SK-N-SH (cell line): ENCODE measurements at regions not wholly inside any gene's neighbourhood (a gene's known extent, or its start where the extent isn't known, plus 50 kb on each side); places are given as distances from the start of the nearest gene placed in this dataset.

Experiments
- CTCF ChIA-PET: fragments of 300-600, 350-600 bp; formaldehyde crosslinking; extraction: SDS; loops from one replicate; lab custom pipeline; 2021; lab: Yijun Ruan, JAX
- POLR2A ChIA-PET: fragments of 350-600 bp; sonication (Branson Sonifier 250); formaldehyde crosslinking; extraction: SDS; loops from one replicate; lab custom pipeline; 2020; ENCODE audit warnings: antibody characterized with exemption, inconsistent platforms; lab: Yijun Ruan, JAX
- DNase-seq: peaks from one replicate; pipeline ENCODE4 v3.0.0; 2012
- H2AFZ ChIP-seq: fragments of 200-600 bp; sonication (generic); 2 replicates; pipeline ENCODE4 v1.8.1; 2016; ENCODE audit warnings: antibody characterized with exemption, mild to moderate bottlenecking, low read depth
- H3F3A ChIP-seq: fragments of 200-600 bp; sonication (generic); replicated peaks from 2 replicates; pipeline ENCODE3; 2016; ENCODE audit warnings: antibody characterized with exemption, mild to moderate bottlenecking; ENCODE audit not compliant: insufficient read depth
- H3K27ac ChIP-seq, 2 experiments: fragments of 200-500 bp in 1 of 2; fragments of 200-600 bp in 1 of 2; sonication (Bioruptor generic) in 1 of 2; sonication (generic), shearing (Covaris generic) in 1 of 2; 2 replicates each; pipeline versions ENCODE4 v1.5.1 to v1.6.1; 2014 to 2016; ENCODE audit warnings: low read depth in 2 of 2, inconsistent platforms in 1 of 2, low read length in 1 of 2, mild to moderate bottlenecking in 1 of 2, mixed read lengths in 1 of 2
- H3K27me3 ChIP-seq: fragments of 200-600 bp; sonication (generic), shearing (Covaris generic); 2 replicates; pipeline ENCODE4 v1.6.1; 2016; ENCODE audit warnings: mixed run types; ENCODE audit not compliant: insufficient read depth
- H3K36me3 ChIP-seq, 2 experiments: fragments of 200-500 bp in 1 of 2; fragments of 200-600 bp in 1 of 2; sonication (Bioruptor generic) in 1 of 2; sonication (generic) in 1 of 2; replicated peaks in 1 of 2; 2 replicates each; pipeline versions ENCODE3 to v1.5.1; 2014 to 2016; ENCODE audit warnings: low read length in 1 of 2, mild to moderate bottlenecking in 1 of 2; ENCODE audit not compliant: insufficient read depth in 2 of 2, control insufficient read depth in 1 of 2
- H3K4me1 ChIP-seq, 2 experiments: fragments of 200-500 bp in 1 of 2; fragments of 200-600 bp in 1 of 2; sonication (Bioruptor generic) in 1 of 2; sonication (generic), shearing (Covaris generic) in 1 of 2; 2 replicates each; pipeline versions ENCODE4 v1.5.1 to v1.6.1; 2014 to 2016; ENCODE audit warnings: low read depth in 1 of 2, low read length in 1 of 2, mixed run types in 1 of 2; ENCODE audit not compliant: insufficient read depth in 2 of 2, control insufficient read depth in 1 of 2
- H3K4me2 ChIP-seq: fragments of 200-600 bp; sonication (generic), shearing (Covaris generic); 2 replicates; pipeline ENCODE4 v1.6.1; 2017; ENCODE audit warnings: mixed run types
- H3K4me3 ChIP-seq, 2 experiments: fragments of 200-500 bp in 1 of 2; fragments of 200-600 bp in 1 of 2; sonication (Bioruptor generic) in 1 of 2; sonication (generic), shearing (Covaris generic) in 1 of 2; 2 replicates each; pipeline versions ENCODE4 v1.5.1 to v1.8.1; 2014 to 2016; ENCODE audit warnings: low read depth in 2 of 2, inconsistent platforms in 1 of 2, low read length in 1 of 2, mild to moderate bottlenecking in 1 of 2, mixed read lengths in 1 of 2, moderate library complexity in 1 of 2
- H3K79me2 ChIP-seq: fragments of 200-600 bp; sonication (generic); 2 replicates; pipeline ENCODE4 v1.8.1; 2017; ENCODE audit warnings: mild to moderate bottlenecking; ENCODE audit not compliant: insufficient read depth
- H3K9ac ChIP-seq: fragments of 200-600 bp; sonication (generic); 2 replicates; pipeline ENCODE4 v1.6.1; 2017; ENCODE audit warnings: mixed run types
- H3K9me2 ChIP-seq: fragments of 200-600 bp; sonication (generic); 2 replicates; pipeline ENCODE4 v1.6.1; 2017; ENCODE audit warnings: mixed run types
- H3K9me3 ChIP-seq: fragments of 200-600 bp; sonication (generic); 2 replicates; pipeline ENCODE4 v1.6.1; 2017; ENCODE audit warnings: mixed run types, mild to moderate bottlenecking, moderate library complexity
- H4K20me1 ChIP-seq: fragments of 200-600 bp; sonication (generic); 2 replicates; pipeline ENCODE4 v1.6.1; 2017; ENCODE audit warnings: mild to moderate bottlenecking, mixed run types; ENCODE audit not compliant: insufficient read depth
- CHD2 ChIP-seq: fragments of 150-350 bp; IDR thresholded peaks from 2 replicates; pipeline ENCODE4 v1.6.1; 2018; ENCODE audit warnings: low read length; ENCODE audit not compliant: partially characterized antibody
- ELF1 ChIP-seq: IDR thresholded peaks from 2 replicates; pipeline ENCODE4 v1.4.0; 2012
- EP300 ChIP-seq, 2 experiments: IDR thresholded peaks; 2 replicates each; pipeline versions ENCODE4 v1.4.0 to v1.6.1; 2012; ENCODE audit warnings: borderline replicate concordance in 1 of 2, low read depth in 1 of 2, low read length in 1 of 2
- FOXM1 ChIP-seq: IDR thresholded peaks from 2 replicates; pipeline ENCODE4 v1.4.0; 2012; ENCODE audit warnings: low read depth, mild to moderate bottlenecking
- GABPA ChIP-seq: IDR thresholded peaks from 2 replicates; pipeline ENCODE4 v1.4.0; 2012; ENCODE audit warnings: low read depth, mild to moderate bottlenecking
- GATA2 ChIP-seq: sonication (generic); formaldehyde crosslinking; IDR thresholded peaks from 2 replicates; pipeline ENCODE4 v1.5.0; 2020; ENCODE audit warnings: mild to moderate bottlenecking, missing genetic modification reagents
- MXI1 ChIP-seq: IDR thresholded peaks from 2 replicates; pipeline ENCODE4 v1.6.1; 2012; ENCODE audit warnings: mild to moderate bottlenecking, low read depth, low read length, improper control_type of control experiment
- PBX3 ChIP-seq: IDR thresholded peaks from 2 replicates; pipeline ENCODE4; 2012
- POLR2AphosphoS5 ChIP-seq: IDR thresholded peaks from 2 replicates; pipeline ENCODE4 v1.6.1; 2012; ENCODE audit warnings: low read depth, low read length
- RAD21 ChIP-seq: IDR thresholded peaks from 2 replicates; pipeline ENCODE4 v1.6.1; 2012; ENCODE audit warnings: mild to moderate bottlenecking, low read length
- RCOR1 ChIP-seq: fragments of 150-350 bp; IDR thresholded peaks from 2 replicates; pipeline ENCODE4 v1.6.1; 2017; ENCODE audit warnings: antibody characterized with exemption, low read length
- REST ChIP-seq: IDR thresholded peaks from 2 replicates; pipeline ENCODE4 v1.6.1; 2012; ENCODE audit warnings: mild to moderate bottlenecking, low read depth, low read length, moderate library complexity
- TAF1 ChIP-seq: IDR thresholded peaks from 2 replicates; pipeline ENCODE4 v1.6.1; 2012; ENCODE audit warnings: low read depth, mild to moderate bottlenecking, low read length, moderate library complexity, borderline replicate concordance
- TCF12 ChIP-seq: IDR thresholded peaks from 2 replicates; pipeline ENCODE4 v1.4.0; 2012
- YY1 ChIP-seq: IDR thresholded peaks from 2 replicates; pipeline ENCODE4 v1.4.0; 2012; ENCODE audit warnings: low read depth, mild to moderate bottlenecking
- ZBTB33 ChIP-seq: IDR thresholded peaks from 2 replicates; pipeline ENCODE4 v1.4.0; 2012; ENCODE audit warnings: low read depth, borderline replicate concordance
- WGBS: methylation state at CpG from one replicate; pipeline ENCODE4 v1.1.6; 2017; ENCODE audit warnings: low lambda C conversion rate; 5-methylcytosine and 5-hydroxymethylcytosine counted together

- CTCF ChIA-PET: interaction anchor here (0.9 kb wide), 1 partner anchor 16 kb away, joined by 3 read pairs; no protein-coding TSS in a partner anchor
Observed at GRCh38 chr22:34486381-34486780, 566.1 kb upstream of the LARGE1 start.

More at GRCh38 chr22:34486381-34486780, 566.1 kb upstream of the LARGE1 start:
- Histone ChIP-seq H3K4me2 (no peak overlapping the region), H3K36me3 (no peaks in the 10 kb centered on the region), H2AFZ (no peak overlapping the region), H3K27me3 (no peaks in the 10 kb centered on the region), H3K9me2 (no peaks in the 10 kb centered on the region), H3K4me3 (no peak overlapping the region), H3K9me3 (no peaks in the 10 kb centered on the region), H4K20me1 (no peaks in the 10 kb centered on the region), H3K79me2 (no peaks in the 10 kb centered on the region), H3K27ac (no peak overlapping the region), H3K4me1 (no peaks in the 10 kb centered on the region), H3F3A (no peaks in the 10 kb centered on the region), H3K9ac (no peak overlapping the region)
- POLR2A ChIA-PET: no interaction called here
- 0% methylated on average over 1 of the region's 1 CpG for WGBS
- no peak for DNase-seq
- no peak for TF ChIP-seq PBX3
- no peak for TF ChIP-seq CHD2
- no peak for TF ChIP-seq MXI1
- no peak for TF ChIP-seq GABPA
- TF ChIP-seq POLR2AphosphoS5: no peak
- no peak for TF ChIP-seq REST
- no peak for TF ChIP-seq TCF12
- TF ChIP-seq ZBTB33: no peak
- TF ChIP-seq EP300 (IDR thresholded peaks at IDR 0.05; ENCODE audit: borderline replicate concordance in 1 of 2, low read depth in 1 of 2, low read length in 1 of 2): no peak
- no peak for TF ChIP-seq RCOR1
- TF ChIP-seq RAD21: no peak
- no peak for TF ChIP-seq TAF1
- TF ChIP-seq FOXM1: no peak
- TF ChIP-seq GATA2: no peak
- TF ChIP-seq ELF1: no peak
- no peak for TF ChIP-seq YY1
